ENCODE measurements at regions not wholly inside any gene's neighbourhood (a gene's known extent, or its start where the extent isn't known, plus 50 kb on each side); places are given as distances from the start of the nearest gene placed in this dataset.
A peak's percentile ranks its signal among the peaks of the same experiment; 100 is the strongest.

GRCh38 chr4:24091639-24092233 lies 201.9 kb upstream of the PPARGC1A start:
- no peak for DNase-seq

- no peak for DNase-seq
Measured at GRCh38 chr4:24089851-24090534, 200.1 kb upstream of the PPARGC1A start.

GRCh38 chr4:24080871-24081270 lies 191.0 kb upstream of the PPARGC1A start:
- no peak for DNase-seq

GRCh38 chr4:24078347-24078962 lies 188.6 kb upstream of the PPARGC1A start:
- no peak for DNase-seq

- no peak for DNase-seq
Measured at GRCh38 chr4:24076811-24077210, 187.0 kb upstream of the PPARGC1A start.

- DNase-seq, result no peak
Measured at GRCh38 chr4:24073948-24074347, 184.1 kb upstream of the PPARGC1A start.

GRCh38 chr4:24071612-24072372 lies 181.9 kb upstream of the PPARGC1A start:
- no peak for DNase-seq

GRCh38 chr4:24070117-24070516 lies 180.3 kb upstream of the PPARGC1A start:
- DNase-seq, result no peak

GRCh38 chr4:24067367-24068193 lies 177.7 kb upstream of the PPARGC1A start:
- DNase-seq, result peak; percentile 14

- no peak for DNase-seq
Measured at GRCh38 chr4:24065974-24066373, 176.1 kb upstream of the PPARGC1A start.

GRCh38 chr4:24063731-24064130 lies 173.9 kb upstream of the PPARGC1A start:
- peak; percentile 91 for DNase-seq

GRCh38 chr4:24060932-24061331 lies 171.1 kb upstream of the PPARGC1A start:
- DNase-seq, result no peak

- no peak for DNase-seq
Measured at GRCh38 chr4:24059839-24060238, 170.0 kb upstream of the PPARGC1A start.

GRCh38 chr4:24057915-24058559 lies 168.2 kb upstream of the PPARGC1A start:
- DNase-seq, result no peak

- no peak for DNase-seq
Measured at GRCh38 chr4:24056289-24056688, 166.4 kb upstream of the PPARGC1A start.

GRCh38 chr4:24055623-24056022 lies 165.8 kb upstream of the PPARGC1A start:
- no peak for DNase-seq

- no peak for DNase-seq
Measured at GRCh38 chr4:24054910-24055309, 165.1 kb upstream of the PPARGC1A start.

GRCh38 chr4:24053934-24054333 lies 164.1 kb upstream of the PPARGC1A start:
- no peak for DNase-seq

GRCh38 chr4:24044610-24045589 lies 155.1 kb upstream of the PPARGC1A start:
- DNase-seq, result no peak

- no peak for DNase-seq
Measured at GRCh38 chr4:24042094-24042493, 152.2 kb upstream of the PPARGC1A start.

GRCh38 chr4:24040811-24041210 lies 151.0 kb upstream of the PPARGC1A start:
- no peak for DNase-seq

Measured in COR-L47 (cell line).